Activated CD8-positive, alpha-beta memory T cell treated with anti-CD3 and anti-CD28 coated beads for 1 hour (primary cell): ENCODE measurements at regions not wholly inside any gene's neighbourhood (a gene's known extent, or its start where the extent isn't known, plus 50 kb on each side); places are given as distances from the start of the nearest gene placed in this dataset.
"Not testable (repeated sequence)": the region's sequence is repeated elsewhere in the genome, so short reads cannot be mapped to it uniquely, and the experiment has no call there.

Experiments used
- DNase-seq, 2 donors: peaks; one replicate each; pipeline ENCODE4 v3.0.0-alpha.2; 2020; ENCODE audit warnings: low read depth in 1 of 2; ENCODE audit errors: extremely low read depth in 1 of 2

DNA sequence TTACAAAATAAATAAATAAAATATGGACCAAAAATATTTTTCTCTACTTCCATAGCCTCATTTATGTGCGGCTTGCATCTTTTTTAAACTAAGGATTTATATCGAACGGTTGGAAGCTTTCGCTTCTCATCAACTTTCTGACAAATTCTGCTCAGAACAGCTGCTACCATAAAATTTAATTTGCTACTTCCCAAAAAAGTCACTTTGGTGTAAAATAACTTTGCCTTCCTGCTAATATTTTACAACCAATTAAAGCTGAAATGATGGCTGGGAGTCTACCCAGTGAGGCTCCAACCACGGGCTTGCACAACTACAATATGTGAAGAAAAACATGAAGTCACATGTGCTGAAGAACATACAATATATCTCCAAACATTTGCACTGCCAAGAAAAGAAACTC, 253.1 kb upstream of the NEBL start:
- no peak for DNase-seq

DNA sequence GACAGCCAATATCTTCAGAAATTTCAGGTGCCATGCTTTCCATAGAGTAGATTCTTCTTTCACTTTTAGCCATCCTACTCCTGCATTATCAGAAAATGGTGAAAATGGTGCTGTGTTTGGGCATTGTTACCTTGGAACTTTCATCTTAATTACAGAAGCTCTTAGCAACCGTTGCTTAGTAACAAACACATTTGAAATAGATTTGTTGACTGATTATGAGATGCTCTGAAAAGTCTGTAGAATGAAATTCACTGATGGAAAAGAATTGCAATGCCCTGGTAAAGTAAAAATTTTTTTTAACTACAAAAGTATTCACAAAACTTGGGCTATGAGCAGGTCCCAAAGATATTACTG, 249.3 kb upstream of the NEBL start:
- DNase-seq: no peak

DNA sequence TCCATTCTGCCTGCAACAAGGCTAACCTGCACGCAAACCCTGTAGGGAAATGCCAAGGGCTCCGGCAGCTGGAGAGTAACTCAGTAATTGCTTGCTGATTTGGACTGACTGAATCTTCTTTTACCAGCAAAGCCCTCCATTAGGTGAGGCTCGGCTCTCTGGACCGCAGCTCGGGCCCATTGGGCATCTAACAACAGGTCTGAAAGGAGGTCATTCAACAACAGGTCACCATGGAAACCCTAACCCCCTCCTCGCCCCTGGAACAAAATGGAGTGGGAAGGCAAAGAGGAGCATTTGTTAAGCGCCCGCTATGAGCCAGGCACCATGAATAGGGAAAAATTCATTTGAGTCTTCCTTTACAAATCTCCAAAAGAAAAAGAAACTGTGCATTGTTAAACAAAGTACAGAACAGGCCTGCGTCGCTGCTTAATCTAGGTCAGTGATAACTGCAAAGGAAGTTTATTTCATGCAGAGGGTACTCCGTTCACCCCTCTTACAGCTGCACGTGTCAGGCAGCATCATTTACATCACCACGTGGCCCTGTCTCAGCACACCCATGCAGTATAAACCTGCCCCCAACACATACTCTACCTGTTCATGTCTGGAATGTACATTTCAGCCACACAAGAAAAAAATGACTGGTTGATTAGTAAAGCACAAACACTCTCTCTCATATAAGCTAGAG, 248.8 kb upstream of the NEBL start:
- no peak for DNase-seq

DNA sequence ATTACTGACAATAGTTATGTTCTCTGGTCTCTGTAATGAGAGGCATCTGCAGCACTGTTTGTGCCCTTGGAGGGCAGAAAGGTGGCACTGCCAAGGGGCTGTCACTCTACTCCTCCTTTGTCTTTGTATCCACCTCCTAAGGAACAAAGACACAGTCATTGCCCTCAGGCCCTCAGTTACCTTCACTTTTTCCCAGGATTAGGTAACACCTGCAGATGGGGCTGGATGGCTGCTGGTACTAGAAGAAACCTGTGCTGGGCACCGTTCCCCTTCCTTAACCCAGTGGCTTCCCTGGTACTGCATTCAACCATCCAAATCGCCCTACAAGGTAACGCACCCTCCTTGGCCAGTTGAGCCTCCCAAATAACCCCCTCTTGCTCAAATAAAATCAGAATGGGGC, 246.9 kb upstream of the NEBL start:
- no peak for DNase-seq

DNA sequence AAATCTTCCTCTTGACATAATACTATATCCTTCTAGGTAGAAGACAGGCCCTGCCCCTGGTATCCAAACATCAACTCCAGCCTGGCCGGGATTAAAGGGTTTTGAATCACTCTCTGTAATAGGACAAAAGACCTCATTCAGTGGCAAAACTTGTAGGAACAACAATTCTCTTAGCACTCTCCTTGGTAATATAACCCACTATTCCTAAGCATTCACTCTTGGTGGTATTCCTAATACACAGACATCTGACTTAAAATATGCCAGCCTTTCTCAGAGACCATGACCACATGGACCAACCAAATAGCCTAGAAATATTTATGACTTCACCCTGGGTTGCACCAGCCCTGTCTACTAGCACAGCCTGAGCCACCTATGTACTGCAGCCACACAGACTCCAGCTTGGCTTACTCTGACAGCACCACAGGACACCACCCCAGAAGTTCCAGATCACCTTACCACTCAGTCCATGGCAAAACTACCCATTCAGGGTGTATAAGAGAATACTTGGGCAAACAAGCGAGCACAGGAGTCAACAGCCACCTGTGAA, 244.9 kb upstream of the NEBL start:
- no peak for DNase-seq

DNA sequence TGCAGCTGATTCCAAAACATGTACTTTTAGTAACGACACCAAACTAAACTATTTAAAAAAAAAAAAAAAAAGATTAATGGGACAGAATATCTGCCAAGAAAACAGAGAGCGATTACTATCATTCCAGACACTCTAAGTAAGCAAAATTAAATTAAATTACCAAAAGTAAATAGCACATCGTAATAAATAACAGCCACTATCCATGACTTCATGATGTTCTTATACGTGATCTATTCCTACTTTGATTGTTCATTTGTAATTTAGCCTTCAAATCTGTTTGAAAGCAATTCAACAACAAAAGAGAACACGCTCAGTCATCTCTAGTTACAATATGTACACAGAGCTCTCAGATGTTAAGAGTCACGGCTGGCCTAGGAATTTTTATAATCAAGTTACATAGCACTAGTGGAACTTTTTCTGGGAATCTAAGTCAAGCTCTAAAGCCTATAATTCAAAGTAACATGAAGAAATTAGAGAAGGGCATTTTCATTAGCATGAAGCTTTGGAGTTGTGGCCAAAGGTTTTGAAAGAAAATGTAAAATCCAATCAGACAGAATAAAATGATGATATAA, 241.7 kb upstream of the NEBL start:
- no peak for DNase-seq

DNA sequence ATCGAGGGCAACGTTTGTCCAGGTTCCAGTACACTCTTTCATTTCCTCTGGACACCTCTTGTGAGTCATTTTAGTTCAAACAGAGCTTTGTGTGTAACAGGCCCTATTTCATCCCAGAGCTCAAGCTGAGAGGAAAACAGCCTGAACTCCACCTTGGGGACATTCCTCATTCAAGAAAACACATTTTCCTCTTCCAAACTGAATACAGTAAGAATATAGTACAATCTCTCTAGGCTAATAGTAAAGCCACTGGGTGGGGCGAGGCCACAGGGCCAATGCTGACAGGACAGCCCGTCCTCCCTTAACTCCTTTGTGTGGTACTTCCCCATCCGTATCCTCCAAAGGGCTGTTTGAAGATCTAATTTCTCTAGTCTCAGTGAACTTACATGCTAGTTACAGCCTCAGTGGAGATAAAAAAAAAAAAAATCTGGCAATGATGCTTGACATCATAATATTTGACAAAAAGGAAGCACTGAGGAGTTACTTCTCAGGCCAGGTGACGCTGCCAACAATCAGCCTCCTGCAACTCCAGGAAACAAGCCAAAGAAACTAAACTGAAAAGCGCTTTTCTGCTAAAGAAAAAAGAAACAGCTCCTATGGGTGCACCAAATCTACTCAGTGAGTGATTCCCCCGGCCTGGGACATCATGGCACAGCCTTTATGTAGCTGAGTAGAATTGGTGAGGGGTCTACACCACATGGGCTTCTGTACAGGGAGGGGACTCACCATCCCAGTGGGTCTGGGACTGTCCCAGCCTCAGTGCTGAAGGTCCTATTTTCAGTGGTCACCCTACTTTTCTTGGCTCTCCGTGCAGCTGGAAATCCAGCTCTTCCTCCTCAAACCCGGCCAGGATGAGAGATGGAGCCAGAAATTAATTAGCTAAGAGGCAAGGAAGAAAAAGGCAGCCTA, 238.2 kb upstream of the NEBL start:
- DNase-seq: no peak

DNA sequence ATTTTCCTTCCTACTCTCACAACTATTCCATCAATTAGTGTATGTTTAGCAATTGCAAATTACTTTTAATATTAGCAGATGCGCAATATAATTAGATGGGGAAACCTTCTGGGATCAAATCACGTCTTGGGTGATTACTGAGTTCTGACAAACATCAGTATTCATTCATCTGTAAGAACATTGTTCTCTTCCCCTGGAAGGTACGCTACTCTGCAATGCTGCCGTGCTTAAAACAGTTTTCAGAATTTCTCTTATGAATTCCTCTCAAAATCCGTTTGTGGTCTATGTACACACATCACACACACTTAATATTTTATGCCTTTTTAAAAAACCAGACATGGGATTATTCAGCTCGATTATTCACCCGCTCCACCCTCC, 237.5 kb upstream of the NEBL start:
- no peak for DNase-seq

DNA sequence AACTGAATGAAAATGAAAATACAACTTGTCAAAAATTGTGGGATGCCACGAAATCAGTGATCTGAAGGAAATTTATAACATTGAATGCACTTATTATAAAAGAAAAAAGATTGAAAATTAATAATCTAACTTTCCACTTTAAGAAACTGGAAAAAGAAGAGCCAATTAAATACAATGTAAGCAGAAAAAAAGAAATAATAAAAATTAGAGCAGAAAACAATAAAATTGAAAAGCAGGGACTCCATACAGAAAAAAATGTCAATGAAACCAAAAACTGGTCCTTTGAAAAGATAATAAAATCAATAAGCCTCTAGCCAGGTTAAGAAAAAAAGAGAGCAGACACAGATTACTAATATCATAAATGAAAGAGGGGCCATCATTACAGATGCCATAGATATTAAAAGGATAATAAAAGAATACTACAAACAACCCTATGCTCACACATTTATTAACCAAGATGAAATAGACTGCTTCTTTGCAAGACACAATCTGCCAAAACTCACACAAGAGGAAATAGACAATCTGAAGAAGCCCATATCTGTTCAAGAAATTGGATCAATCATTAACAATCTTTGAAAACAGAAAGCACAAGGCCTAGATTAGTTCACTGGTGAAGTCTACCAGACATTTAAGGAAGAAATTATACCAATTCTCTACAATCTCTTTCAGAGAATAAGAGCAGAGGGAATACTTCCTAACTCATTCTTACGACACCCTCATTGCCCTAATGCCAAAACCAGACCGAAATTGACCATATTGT, 233.8 kb upstream of the NEBL start:
- no peak for DNase-seq

DNA sequence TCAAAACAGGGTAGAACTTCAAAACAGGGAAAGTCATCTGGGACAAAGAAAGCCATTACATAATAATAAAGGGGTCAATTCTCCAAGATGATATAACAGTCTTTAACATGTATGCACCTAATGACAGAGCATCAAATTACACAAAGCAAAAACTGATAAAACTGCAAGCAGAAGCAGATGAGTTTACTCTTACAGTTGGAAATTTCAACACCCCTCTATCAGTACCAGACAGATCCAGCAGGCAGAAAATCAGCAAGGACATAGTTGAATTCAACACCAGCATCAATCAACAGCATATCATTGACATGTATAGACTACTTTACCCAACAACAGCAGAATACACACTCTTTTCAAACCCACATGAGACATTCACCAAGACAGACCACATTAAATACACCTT, 233.0 kb upstream of the NEBL start:
- no peak for DNase-seq

DNA sequence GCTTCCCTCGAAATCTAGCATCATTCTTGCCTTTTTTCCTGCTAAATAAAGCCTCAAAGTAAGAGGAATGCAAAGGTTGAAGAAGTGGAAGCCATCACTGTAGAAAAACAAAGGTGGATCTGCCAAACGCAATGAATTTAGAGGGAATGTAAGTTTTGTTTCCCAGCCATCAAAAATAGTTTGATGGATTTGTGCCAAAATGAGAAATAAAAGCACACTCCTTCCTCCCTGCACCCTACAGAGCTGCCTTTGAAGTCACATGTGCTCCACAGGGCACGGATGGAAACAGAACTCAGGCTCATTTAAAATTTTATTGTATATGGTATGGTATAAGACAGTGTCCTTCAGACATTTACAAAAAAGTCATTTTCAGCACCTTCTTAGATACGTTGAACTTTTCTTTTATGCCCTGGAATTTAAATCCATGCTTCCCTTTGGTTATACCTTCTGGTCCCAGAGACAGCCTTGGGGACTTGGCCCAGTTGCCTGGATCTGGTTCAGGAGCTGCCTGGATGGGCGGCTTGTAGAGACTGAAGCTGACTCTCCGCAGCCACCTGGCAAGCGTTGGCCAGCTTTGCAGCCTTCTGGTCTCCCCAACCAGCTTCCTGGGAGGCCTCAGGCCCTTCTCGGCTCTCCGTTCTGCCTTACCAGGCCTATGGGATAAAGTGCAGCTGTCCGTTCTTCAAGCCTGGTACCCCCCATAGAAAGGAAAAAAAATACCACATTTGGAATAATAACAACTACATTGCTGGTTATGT, 228.5 kb upstream of the NEBL start:
- no peak for DNase-seq

DNA sequence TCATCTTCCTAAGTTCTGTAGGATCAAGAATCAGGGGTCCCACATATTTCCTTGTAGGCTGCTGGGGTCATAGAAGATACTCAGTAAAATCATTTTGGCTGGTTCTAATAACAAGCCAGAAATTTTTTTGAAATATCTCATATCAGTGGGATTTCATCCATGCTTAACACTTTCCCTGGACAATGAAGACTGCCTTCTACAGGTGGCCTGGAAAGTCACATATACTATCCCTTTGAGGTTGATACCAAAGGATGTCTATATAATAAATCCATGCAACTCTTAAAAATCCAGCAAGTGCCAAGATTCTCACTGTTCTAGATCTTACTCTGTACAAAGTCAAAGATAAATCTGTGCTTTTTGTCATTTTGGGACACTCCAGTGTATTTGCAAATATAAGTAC, 225.8 kb upstream of the NEBL start:
- DNase-seq: no peak

DNA sequence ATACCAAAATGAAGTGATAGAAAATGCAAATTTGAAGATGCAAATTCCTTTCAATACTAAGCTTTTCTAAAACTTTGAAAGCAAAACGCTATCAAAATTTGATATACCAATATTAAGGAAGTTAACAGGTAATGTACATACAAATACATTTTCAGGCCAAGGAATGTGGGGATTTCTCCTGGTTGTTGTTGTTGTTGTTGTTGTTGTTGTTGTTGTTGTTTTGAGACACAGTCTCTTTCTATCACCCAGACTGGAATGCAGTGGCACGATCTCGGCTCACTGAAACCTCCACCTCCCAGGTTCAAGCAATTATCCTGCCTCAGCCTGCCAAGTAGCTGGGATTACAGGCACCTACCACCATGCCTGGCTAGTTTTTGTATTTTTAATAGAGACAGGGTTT, 224.7 kb upstream of the NEBL start:
- DNase-seq: not testable (repeated sequence)

DNA sequence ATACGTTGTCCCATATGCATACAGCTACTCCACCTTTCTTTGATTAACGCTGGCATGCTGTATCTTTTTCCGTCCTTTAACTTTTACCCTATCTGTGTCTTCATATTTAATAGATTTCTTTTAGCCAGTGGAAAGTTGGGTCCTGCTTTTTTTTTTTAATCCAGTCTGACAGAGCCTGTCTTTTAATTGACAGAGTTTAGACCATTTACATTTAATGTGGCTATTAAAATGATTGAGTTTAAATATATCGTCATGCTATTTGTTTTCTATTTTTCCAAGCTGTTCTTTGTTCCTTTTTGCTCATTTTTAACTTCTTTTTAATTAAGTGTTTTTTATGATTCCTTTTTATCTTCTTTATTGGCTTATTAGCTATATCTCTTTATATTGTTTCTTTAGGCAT, 217.6 kb upstream of the NEBL start:
- no peak for DNase-seq

DNA sequence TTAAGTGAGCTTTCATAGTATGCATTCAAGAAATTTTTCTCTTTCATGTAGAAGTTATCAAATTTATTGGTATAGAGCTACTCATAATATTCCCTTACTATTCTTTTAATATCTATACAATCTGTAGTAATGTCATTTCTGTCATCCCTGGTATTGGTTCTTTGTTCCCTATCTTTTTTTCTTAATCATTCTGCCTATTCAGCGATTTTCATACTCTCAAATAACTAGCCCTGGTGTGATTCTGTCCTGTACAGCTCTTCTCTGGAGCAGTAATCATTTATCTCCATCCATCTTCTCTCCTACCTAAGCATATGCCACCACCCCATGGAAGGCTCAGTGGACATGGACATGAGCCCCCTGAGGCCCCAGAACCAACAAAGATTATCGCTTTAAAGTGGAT, 213.2 kb upstream of the NEBL start:
- no peak for DNase-seq

DNA sequence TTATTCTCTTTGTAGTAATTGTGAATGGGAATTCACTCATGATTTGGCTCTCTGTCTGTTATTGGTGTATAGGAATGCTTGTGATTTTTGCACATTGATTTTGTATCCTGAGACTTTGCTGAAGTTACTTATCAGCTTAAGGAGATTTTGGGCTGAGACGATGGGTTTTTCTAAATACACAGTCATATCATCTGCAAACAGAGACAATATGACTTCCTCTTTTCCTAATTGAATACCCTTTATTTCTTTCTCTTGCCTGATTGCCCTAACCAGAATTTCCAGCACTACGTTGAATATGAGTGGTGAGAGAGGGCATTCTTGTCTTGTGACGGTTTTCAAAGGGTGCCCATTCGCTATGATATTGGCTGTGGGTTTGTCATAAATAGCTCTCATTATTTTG, 209.8 kb upstream of the NEBL start:
- DNase-seq: not testable (repeated sequence)

DNA sequence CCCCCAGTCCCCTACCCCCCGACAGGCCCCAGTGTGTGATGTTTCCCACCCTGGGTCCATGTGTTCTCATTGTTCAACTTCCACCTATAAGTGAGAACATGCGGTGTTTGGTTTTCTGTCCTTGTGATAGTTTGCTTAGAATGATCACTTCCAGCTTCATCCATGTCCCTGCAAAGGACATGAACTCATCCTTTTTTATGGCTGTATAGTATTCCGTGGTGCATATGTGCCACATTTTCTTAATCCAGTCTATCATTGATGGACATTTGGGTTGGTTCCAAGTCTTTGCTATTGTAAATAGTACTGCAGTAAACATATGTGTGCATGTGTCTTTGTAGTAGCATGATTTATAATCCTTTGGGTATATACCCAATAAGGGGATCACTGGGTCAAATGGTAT, 208.2 kb upstream of the NEBL start:
- DNase-seq: not testable (repeated sequence)

DNA sequence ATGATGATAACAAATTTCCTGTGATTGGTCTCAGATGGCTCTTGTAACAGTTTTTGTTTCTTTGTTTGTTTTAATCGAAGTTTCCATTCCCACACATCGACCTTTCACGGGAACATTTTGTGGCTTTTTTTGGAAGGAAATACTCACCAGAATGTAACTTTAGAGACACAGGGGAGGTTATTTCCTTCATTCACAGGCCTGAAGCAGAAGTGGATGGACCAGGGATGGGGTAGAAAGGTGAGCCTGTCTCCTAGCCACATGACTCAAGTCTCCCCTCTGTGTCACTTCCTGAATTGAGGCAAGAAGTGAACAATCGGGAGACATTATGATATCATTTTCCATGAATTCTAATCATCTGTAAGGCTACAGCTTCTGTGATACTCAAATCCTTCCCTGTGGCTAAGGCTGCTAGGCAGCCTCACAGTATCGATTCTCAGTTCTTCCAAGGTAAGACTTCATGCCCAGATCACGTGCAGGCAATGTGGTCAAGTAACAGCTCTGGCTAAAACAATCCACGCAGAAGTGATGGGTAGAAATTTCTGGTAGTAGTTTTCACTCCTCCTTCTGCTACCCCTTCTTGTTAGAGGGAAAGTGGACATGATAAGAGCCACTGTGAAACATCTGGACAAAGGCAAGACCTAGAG, 203.9 kb upstream of the NEBL start:
- no peak for DNase-seq

DNA sequence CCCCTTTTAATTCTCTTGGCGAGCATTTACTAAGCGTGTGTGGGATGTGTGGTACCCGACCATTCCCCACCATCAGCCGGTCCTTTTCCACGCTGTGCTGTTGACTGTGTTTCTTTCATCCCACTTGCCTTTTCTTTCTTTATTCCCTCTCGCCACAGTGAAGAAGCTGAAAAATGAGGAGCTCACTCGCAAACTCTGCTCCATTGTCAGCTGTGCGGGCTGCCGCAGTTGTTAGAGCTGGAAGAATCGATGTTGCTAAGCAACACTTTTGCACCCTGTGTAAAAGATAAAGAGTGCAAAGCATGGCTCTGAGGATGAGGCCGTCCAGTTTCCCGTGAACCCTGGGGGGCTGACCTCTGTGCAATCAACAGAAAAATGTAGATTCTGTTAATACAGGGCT, 203.1 kb upstream of the NEBL start:
- no peak for DNase-seq
